ENCODE measurements at regions not wholly inside any gene's neighbourhood (a gene's known extent, or its start where the extent isn't known, plus 50 kb on each side); places are given as distances from the start of the nearest gene placed in this dataset.

DNA sequence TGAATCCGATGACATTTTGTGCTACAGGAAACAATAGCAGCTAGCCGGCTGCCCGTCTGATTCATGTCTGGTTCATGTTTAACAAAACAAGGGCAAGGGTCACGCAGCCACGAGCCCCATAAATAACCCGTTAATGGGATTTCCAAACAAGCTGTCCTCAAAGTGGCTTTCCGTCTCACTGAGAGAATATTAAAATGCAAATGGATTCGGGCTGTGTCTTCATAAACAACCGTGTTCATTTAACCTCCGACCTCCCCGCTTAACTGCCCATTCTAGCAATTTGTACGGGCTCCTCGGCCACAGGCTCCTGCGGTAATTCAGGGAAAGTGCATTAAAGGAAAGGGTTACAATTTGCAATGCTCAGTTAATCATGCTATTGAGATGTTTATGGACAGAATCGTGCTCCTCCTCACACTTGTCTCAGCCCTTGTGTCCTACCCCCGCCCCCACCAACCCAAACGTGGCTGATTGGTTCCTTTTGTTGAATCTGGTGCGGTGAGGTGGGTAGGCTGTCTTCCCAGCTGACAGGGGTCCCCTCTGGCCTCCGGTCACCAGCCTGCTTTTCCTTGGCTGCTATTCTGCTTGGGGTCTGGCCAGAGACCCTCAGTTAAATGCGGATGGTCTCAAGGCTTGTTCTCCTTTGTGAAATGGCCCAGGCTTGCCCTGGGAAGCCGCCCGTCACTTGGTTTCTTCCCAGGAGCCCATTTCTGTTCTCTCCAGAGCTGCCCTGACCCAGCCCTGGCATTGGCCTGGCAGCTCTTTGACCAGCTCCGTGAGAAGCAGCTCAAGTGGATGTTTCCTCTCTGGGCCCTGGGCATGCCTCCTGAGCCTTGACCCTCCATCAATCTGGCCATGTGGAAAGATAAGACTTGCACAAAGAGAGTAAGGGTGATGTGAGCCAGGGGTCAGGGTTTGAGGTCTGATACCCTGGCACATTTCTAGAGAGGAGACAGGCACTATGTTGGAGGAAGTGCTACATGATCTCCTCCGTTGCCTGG is 200.7 kb upstream of the POU3F1 start:
- no peak for TF ChIP-seq CTCF (IDR thresholded peaks at IDR 0.05)
- TF ChIP-seq POLR2A (IDR thresholded peaks at IDR 0.05) = no peak

Measured in adrenal gland (tissue), 5 donors.